GM18520 (cell line): ENCODE measurements at regions not wholly inside any gene's neighbourhood (a gene's known extent, or its start where the extent isn't known, plus 50 kb on each side); places are given as distances from the start of the nearest gene placed in this dataset.

Experiments used
- ATAC-seq: cut with Tn5 transposase; IDR thresholded peaks from one replicate; pipeline ENCODE4 v1.9.1; 2021; ENCODE audit not compliant: unreplicated experiment

DNA sequence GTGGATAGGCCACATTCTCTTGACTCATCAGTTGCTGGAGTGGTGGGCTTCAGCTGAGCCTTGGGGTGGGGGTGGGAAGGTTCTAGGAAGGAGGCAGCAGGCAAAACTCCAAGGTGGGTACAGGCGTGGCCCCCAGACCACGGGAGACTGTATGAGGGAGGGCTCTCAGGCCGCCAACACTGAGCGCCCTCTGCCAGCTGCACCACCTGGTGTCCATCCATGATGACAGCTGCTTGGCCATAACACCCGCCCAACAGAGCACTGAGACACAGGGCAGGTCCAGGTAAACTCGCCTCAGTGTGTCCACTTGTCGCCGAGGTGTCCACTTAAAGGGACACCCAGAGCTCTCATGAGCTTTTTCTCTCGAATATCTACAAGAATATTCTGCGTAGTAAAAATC, 133.5 kb downstream of the C16orf95 start:
- ATAC-seq: no peak

DNA sequence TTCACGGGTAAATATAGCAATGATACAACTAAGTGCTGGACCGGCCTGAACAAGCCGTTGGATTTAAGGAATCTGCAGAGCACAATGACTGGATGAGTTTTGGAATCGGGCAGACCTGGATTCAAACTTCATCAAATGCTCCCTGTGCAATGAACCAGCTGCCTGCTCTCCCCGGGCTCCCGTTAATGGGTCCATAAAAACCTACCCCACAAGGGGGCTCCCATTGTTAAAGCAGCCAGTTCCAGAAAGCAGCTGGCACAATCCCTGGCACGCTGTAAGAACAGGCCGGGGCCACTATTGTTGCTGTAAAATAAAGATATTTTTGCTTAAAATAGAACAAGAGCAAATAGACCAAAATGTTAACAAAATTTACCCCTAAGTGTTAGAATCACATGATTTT, 131.9 kb downstream of the C16orf95 start:
- ATAC-seq: no peak

DNA sequence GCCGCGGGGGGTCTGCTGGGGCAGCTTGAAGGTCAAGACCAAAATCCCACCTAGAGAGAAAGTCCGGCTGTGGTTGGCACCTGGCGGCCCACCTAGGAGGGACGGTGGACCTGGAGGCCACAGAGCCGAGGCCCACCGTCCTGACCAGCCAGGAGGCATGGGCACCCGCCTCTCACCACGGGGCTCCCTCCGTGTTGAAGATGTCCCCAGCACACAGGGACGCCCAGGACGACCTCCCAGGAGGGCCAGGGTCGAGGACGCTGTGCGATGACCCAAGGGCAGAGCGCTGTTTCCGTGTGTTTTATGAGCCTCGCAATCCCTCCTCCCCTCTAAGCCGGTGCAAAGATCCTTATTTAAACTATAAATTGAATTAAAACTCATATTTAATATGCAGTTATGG, 131.2 kb downstream of the C16orf95 start:
- no peak for ATAC-seq

DNA sequence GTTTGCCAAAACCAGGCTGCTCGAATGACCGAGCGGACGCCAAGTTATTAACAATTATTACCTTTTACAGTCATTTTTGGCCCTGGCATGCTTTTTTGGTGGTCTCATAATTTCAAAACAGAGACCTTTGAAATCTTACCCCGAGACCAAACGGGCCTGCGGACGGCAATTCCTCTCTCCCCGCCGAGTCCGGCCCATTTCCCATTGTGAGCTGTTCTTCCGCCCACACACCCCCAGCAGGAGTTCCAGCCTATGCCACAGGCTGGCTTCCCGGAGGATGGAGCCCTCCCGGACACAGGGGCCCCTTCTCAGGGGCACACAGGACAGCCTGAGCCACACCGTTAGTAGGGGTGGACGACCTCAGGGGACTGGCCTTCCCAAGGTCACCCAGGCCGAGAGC, 130.7 kb downstream of the C16orf95 start:
- no peak for ATAC-seq

DNA sequence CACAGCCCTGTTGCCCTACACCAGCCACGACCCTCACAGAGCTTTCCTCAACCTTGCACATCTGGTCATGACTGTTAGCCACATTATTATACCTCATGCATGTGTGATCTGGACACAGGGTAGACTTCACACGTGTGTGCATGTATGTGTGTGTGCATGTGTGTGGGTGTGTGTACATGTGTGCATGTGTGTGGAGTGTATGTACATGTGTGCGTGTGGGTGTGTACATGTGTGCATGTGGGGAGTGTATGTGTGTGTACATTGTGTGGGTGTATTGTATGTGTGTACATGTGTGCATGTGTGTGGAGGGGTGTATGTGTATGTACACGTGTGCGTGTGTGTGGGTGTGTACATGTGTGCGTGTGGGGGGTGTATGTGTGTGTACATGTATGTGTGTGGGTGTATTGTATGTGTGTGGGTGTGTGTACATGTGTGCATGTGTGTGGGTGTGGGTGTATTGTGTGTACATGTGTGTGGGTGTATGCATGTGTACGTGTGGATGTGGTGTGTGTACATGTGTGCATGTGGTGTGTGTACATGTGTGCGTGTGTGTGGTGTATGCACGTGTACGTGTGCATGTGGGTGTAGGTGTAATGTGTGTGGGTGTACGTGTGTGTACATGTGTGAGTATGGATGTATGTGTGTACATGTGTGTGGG, 130.2 kb downstream of the C16orf95 start:
- no peak for ATAC-seq

DNA sequence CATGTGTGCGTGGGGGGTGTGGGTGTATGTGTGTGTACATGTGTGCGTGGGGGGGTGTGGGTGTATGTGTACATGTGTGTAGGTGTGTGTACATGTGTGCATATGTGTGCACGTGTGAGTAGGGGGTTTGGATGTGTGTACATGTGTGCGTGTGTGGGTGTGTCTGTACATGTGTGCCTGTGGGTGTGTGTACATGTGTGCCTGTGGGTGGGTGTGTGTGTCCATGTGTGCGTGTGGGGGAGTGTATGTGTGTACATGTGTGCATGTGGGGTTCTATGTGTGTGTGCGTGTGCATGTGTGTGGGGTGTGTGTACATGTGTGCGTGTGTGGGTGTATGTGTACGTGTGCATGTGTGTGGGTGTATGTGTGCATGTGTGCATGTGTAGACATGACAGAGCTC, 129.1 kb downstream of the C16orf95 start:
- no peak for ATAC-seq

DNA sequence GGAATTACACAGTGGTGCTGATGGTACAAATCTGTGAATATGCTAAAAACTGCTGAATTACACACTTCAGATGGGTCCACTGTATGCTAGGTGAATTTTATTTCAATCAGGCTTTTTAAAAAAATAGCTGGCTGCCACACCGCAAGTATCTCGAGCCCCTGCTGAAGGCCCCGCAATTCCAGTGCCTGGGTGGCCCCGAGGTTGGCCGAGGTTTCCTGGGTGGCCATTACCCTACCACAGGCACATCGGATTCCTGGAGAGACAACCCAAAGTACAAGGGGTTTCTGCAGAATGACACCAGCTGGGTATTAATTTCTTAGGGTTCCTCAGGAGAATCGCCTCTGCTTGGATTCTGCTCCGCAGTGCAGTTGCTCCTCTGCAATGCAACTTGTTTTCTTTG, 127.8 kb downstream of the C16orf95 start:
- ATAC-seq: no peak

DNA sequence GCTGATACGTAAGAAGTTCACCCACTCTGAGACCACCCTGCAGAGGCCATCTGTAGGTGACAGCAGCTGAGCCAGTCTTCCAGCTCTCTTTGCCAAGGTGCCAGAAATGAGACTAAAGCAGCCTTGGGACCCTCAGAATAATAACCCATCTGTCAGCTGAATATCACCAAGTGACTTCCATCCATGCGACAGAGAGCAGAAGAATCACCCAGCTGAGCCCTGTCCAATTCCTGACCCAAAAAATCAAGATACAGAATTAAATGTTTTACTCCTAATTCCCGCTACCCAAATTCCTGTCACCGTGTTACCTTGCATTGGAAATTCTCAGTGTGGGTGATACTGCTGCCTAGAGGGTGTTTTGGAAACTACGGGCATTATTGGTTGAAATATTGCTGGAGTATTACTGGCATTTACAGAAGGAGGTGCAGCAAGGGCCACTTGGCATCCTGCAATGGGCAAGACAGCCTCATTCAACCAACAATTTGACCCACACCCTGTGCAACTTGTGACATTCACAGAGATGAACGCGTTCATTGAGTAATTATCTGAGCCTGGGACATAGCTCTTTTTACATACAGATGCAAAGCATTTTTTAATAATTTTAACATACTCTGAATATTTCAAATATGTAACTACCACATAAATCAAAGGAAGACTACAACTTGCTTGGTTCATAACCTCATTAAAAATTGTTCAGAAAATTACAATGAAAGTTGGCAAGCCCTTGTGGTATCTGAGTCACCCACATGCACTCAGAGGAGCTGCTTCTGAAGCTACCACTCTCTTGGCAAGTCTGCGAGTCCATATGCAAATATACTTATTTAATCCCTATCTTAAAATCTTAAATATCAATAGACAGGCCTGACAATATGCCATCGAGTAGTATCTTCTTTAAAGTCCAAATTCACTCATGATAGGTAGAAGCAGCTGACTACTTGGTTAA, 126.6 kb downstream of the C16orf95 start:
- ATAC-seq: no peak

DNA sequence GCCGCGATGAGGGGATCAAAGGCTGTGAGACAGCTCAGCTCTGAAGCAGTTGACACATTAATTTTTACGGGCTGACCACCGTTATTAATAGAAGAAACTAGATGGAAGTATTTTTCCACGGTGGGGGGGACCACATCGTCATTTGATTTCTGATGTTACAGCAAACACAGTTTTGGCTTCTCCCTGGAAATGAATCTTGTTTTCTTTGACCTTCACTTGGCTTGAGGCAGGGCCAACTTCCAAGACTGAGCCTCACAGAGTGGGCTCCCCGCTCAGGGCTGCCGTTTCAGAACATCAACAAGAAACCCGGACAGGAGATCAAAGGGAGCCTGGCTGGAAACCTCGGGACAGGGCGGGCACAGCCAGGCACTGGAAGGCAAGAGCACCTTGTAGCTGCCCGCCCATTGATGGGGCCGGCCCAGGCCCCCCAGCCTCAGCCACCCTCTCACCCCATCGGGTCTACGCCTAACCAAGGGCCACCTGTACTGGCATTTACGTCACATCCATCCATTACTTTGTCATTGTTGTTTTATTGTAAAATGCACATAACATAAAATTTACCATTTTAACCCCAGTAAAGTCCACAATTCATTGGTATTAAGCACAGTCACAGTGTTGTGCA, 124.6 kb downstream of the C16orf95 start:
- no peak for ATAC-seq

DNA sequence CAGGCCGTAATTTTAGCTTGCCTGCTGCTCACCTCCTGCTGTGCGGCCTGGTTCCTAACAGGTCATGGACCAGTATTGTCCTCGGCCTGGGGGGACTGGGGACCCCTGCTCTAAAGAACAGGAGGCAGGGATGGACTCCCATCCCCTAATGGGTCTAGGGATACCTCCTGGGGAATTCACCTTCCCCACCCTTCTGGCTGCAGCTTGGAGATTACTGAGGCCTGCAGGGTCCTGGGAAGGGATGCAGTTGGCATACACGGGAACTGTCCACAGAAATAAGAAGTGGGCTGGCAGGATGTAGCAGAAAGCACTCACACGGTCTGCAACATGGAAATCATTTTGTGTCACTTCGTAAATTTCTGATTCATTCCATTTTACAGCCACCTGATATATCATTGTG, 123.0 kb downstream of the C16orf95 start:
- ATAC-seq: no peak

DNA sequence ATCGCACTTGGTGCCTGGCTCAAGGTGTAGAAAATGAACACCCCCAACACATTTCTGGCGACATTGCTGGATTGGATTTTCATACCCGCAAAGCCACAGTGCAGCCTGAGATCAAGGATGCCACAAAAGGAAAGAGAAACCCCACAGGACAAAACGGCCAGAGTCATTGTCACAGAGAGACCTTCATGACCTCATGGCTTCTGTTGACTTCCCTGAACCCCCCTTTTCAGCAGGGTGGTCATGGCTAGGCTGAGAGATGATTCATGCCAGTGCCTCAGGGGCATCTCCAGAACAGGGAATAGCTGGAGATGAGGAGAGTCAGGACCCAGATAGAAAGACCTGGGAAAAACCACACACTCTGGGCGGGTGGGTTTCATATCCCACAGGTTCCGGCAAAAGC, 122.0 kb downstream of the C16orf95 start:
- ATAC-seq: no peak

DNA sequence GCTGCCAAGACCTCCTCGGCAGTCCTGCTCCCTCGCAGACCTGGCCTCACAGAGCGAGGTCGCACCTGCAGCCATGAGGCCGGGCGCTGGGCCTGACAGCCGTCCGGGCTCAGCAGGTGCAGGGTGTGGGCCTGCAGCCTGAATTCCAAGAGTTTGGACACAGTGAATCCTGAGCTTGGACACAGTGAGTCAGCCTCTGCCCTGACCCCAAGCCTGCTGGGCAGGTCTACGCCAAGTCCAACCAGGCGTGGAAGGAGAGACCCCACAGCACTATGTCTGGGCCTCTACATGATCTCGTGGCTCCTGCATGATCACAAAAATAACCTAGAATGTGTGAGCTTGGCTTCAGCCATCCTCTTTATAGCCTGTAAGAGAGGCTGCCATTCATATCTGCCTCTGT, 121.0 kb downstream of the C16orf95 start:
- no peak for ATAC-seq

DNA sequence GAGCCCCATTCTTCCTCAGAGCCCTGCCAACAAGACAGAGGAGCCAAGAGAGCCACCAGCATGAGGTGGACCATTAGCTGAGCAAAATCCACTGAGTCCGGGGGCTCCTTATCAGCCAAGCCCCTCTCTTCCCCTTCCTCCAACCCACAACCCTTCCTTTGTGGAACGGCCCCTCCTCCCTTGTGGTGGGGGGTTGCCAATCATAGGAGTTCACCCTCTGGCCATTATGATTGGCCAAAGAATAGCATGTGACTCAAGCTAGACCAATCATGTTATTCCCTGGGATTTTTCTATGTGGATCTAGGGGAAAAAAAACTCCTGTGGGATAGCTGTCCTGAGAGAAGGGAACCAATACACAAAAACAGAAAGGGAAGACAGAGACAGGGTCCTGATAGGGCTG, 120.5 kb downstream of the C16orf95 start:
- ATAC-seq: no peak

DNA sequence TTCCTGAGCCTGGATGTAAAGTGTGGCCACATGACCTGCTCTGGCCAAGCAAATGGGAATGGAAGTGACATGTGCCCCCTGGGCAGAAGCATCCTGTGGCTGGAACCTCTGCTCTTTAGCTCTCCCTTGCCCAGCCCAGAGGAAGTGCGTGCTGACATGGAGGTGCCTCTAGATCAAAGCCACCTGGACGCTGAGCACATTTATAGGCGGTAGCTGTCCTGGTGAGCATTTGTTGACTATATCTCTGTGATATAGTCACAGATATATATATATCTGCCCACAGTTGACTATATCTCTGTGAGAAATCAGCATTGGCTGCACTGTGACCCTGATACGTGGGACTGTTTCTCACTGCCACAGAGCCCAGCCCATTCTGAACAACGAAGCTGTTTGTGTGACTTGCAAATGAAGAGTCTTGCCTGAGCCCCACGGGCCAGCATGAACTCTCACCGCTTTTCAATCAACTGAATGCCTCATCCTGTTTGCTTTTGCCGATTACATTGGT, 118.8 kb downstream of the C16orf95 start:
- no peak for ATAC-seq

DNA sequence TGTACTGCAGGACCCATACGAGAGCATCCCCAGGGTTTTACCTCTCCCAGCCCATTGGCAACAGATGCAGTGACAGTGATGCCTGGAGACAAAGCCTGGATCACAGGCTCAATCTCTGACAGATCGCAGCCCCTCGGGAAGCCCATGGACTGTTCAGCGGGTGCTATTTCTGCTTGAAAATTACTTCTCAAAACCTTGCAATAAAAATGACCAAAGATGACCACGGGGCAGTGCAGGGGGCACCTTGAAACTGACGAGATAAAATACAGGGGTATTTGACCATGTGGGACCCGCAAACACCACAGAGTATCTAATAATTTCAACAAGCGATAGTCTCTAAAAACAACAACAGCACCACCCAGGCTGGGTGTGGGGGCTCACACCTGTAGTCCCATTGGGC, 118.3 kb downstream of the C16orf95 start:
- no peak for ATAC-seq

DNA sequence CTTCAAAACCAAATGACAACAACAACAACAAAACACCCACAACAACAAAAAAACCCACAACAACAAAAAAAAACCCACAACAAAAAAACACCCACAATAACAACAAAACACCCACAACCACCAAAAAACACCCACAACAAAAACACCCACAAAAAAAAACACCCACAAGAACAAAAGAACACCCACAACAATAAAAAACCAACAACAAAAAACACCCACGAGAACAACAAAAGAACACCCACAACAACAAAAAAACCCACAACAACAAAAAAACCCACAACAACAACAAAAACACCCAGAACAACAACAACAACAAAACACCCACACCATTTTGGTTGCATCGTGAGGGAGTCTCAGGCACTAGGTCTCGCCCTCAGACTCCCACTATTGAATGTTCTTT, 117.8 kb downstream of the C16orf95 start:
- no peak for ATAC-seq

DNA sequence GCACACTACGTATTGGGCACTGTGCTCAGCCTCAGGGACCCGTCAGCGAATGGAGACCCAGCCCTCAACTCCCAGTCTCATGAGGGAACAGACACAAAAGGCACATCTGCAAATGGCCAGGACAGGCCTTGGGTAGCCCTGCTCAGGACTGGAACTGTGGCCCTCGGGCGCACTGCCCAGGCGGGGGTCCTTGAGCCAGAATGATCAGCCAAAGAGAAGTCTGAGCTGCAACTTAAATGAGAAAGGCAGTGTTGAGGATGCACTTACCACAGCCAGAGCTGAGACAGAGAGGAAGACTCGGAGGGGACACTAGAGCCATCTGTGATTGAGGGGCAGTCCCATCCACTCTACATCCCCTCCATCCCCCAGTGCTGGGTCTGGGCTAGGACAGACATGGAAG, 117.3 kb downstream of the C16orf95 start:
- no peak for ATAC-seq

DNA sequence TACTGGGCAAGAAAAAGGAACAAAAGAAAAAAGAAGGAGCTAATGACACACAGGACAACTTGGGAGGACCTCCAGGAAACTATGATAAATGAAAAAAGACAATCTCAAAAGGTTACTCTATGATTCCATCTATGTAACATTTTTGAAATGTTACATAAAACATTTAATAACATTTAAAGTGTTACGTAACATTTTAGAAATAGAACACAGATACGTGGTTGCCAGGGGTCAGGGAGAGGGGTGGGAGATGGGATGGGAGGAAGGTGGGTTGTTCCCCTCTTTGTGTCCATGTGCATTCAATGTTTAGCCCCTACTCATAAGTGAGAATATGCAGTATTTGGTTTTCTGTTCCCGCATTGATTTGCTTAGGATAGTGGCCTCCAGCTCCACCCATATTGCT, 116.6 kb downstream of the C16orf95 start:
- ATAC-seq: no peak

DNA sequence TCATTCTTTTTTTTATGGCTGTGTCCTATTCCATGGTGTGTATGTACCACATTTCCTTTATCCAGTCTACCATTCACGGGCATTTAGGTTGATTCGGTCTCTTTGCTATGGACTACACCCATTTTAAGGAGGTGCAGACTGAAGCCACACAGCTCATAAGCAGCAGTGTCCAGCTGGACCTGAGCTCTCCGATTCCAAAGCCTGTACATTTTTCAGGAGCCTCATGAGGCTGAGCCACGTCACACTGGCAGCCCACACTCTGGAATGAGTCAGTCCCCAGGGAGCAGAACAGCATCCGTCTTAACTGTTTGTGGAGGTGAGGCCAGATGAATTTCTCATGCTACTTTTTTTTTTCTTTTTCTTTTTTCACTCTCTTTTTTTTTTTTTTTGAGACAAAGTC, 116.1 kb downstream of the C16orf95 start:
- no peak for ATAC-seq

DNA sequence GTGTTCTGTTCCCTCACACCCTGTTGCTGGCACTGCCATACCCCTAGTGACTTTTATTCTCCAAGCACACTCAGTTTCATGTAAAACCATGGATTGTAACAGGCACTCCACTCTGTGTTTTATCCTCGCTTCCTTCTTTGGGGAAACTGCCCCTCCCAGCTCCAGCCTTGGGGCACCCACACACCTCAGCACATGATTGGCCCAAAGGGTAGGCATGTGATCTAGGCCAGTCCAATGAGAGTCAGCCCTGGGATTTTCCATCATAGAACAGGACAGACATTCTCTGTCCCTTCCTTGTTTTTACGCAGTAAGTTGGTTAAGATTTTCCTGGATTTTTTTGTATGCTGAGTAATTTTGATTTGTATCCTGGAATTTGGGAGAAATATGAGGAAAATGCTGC, 115.4 kb downstream of the C16orf95 start:
- no peak for ATAC-seq

DNA sequence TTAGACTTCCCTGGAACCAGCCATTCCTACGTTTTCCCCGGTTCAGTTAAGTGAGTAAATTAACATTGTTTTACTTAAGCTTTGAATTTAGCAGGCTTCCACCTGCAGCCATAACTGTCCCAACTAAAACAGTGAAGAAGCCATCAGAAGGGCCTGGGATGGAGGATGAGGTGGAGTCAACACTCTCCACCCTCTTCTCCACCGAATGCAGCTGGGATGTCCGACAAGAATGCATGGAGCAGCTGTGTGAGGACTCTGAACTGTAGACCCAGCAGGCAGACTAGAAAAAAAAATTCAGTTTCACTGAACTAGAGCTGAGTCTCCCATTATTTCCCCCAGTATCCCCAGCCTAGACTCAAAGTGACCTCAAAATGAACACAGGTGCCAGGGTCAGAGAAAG, 114.8 kb downstream of the C16orf95 start:
- no peak for ATAC-seq
